Activated CD4-positive, alpha-beta T cell treated with anti-CD3 and anti-CD28 coated beads for 1 hour (primary cell): ENCODE measurements at regions not wholly inside any gene's neighbourhood (a gene's known extent, or its start where the extent isn't known, plus 50 kb on each side); places are given as distances from the start of the nearest gene placed in this dataset.

Experiments used
- DNase-seq: peaks from one replicate; pipeline ENCODE4 v3.0.0-alpha.2; 2020

DNA sequence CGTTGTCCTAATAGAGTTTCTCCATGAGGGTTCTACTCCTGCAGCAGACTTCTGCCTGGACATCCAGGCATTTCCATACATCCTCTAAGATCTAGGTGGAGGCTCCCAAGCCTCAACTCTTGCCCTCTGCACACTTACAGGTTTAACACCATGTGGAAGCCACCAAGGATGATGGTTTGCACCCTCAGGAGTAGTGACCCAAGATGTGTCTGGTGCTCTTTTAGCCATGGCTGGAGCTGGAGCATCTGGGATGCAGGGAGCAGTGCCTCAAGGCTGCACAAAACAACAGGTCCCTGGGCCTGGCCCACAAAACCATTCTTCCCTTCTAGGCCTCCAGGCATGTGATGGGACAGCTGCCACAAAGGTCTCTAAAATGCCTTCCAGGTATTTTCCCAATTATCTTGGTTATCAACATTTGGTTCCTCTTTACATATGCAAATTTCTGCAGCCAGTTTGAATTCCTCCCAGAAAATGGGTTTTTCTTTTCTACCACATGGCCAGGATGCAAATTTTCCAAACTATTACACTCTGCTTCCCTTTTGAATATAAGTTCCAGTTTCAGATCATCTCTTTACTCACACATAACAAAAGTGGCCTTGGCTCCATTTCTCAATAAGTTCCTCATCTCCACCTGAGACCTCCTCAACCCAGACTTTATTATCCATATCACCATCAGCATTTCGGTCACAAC lies 69.5 kb upstream of the GNAZ start:
- DNase-seq = no peak

DNA sequence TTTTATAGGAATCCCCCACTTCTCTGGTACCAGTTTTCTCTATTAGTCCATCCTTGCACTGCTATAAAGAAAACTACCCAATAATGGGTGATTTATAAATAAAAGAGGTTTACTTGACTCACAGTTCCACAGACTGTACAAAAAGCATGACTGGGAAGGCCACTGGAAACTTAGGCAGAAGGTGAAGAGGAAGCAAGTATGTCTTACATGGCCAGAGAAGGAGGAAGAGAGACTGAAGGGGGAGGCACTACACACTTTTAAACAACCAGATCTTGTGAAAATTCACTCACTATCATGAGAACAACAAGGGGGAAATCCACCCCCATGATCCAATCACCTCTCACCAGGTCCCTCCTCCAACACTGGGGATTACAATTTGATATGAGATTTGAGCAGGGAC lies 68.9 kb upstream of the GNAZ start:
- DNase-seq = no peak

DNA sequence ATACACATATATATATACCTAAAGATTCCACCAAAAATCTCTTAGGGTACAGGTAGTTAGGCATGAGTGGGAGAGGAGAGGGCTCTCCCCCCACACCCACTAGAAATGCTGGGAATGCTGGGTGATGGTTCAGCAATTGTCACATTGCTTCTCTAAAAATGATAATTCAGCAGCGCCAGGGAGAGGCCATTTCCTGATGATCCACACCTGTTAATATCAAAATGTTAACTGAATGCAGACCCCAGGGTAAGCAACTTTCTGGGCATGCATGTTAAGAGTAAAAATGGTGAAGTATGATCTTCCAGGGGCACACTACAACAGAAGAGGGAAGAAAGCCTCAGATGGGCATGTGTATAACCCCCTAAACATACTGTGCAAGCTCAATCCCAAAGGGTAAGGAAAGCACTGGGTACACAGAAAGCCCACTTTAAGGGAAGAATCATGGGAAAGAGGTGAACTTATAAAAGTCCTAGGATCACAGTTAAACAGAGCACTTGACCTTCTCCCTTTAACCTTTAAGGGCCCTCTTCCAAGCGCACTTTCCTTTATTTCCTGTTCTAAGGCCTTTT lies 67.6 kb upstream of the GNAZ start:
- DNase-seq = no peak

DNA sequence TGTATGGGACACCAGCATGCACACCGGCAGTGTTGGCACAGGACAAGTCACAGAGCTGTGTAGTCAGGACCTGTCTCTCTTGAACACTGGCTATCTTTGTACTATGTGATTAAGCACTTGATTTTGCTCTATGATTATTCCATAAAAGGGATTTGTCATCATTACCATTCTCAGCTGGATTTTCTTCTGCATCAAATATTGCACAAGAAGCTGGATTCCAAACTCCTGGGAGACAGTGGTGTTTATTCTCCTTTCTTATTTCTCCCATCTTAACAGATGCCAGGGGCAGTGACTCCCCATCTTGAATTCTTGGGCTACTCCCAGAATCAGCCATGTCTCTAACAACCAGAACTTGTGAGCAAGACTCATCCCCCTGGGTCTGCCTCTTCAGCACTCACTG lies 62.5 kb upstream of the GNAZ start:
- DNase-seq = no peak

DNA sequence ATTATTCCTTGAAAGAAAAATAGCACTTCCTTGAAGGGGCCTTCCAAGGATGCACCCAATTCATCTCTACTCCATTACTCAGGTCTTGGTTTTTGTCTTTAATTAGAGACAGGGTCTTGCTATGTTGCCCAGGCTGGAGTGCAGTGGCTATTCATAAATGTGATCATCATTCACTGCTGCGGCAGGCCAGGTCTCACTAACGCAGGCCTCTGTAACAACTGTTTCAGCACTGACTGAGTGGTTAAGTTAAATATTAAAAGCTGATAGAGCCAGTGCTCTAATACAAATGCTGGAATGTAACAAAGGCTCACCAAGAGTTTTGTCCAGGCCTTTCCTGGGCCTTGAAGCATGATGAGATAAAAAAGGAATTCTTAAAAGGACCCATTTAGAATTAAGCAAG lies 61.4 kb upstream of the GNAZ start:
- DNase-seq = no peak
